Smooth muscle cell (in vitro differentiated cells): ENCODE measurements at regions not wholly inside any gene's neighbourhood (a gene's known extent, or its start where the extent isn't known, plus 50 kb on each side); places are given as distances from the start of the nearest gene placed in this dataset.

Experiments used
- DNase-seq: peaks from one replicate; lab custom pipeline; 2025; ENCODE audit not compliant: unreplicated experiment; lab: John Stamatoyannopoulos, UW
- H2AFZ ChIP-seq: fragments of 200-600 bp; sonication (generic); 2 replicates; pipeline ENCODE4 v1.6.0; 2016; ENCODE audit warnings: antibody characterized with exemption, low read depth, mild to moderate bottlenecking
- H3F3A ChIP-seq: fragments of 200-600 bp; sonication (generic); 2 replicates; pipeline ENCODE4 v1.6.0; 2017; ENCODE audit warnings: antibody characterized with exemption, low read depth
- H3K27ac ChIP-seq: fragments of 200-600 bp; sonication (generic); 2 replicates; pipeline ENCODE4 v1.5.1; 2016; ENCODE audit warnings: low read depth, mild to moderate bottlenecking
- H3K27me3 ChIP-seq: fragments of 200-600 bp; sonication (generic); 2 replicates; pipeline ENCODE4 v1.6.1; 2016; ENCODE audit warnings: low read depth, mild to moderate bottlenecking
- H3K36me3 ChIP-seq: fragments of 200-600 bp; sonication (generic); 2 replicates; pipeline ENCODE4 v1.5.1; 2016; ENCODE audit warnings: low read depth
- H3K4me1 ChIP-seq: fragments of 200-600 bp; sonication (generic); 2 replicates; pipeline ENCODE4 v1.5.1; 2016; ENCODE audit warnings: low read depth
- H3K4me2 ChIP-seq: fragments of 200-600 bp; sonication (generic); 2 replicates; pipeline ENCODE4 v1.6.0; 2016; ENCODE audit warnings: mild to moderate bottlenecking
- H3K4me3 ChIP-seq: fragments of 200-600 bp; sonication (generic); 2 replicates; pipeline ENCODE4 v1.5.1; 2016; ENCODE audit warnings: mild to moderate bottlenecking
- H3K79me2 ChIP-seq: fragments of 200-600 bp; sonication (generic); 2 replicates; pipeline ENCODE4 v1.6.0; 2016; ENCODE audit warnings: low read depth, mild to moderate bottlenecking
- H3K9ac ChIP-seq: fragments of 200-600 bp; sonication (generic); 2 replicates; pipeline ENCODE4 v1.6.0; 2016; ENCODE audit warnings: low read depth
- H3K9me3 ChIP-seq: fragments of 200-600 bp; sonication (generic); replicated peaks from 2 replicates; pipeline ENCODE4 v1.5.1; 2016; ENCODE audit warnings: low read depth
- H4K20me1 ChIP-seq: fragments of 200-600 bp; sonication (generic); 2 replicates; pipeline ENCODE4 v1.6.0; 2016; ENCODE audit warnings: low read depth
- CTCF ChIP-seq: fragments of 200-600 bp; sonication (generic); IDR thresholded peaks from 2 replicates; pipeline ENCODE4 v1.5.1; 2017; ENCODE audit warnings: borderline replicate concordance, mild to moderate bottlenecking, antibody characterized with exemption; ENCODE audit not compliant: insufficient read depth, poor library complexity, severe bottlenecking
- WGBS: methylation state at CpG from one replicate; pipeline ENCODE4 v1.1.7; 2016; ENCODE audit warnings: low lambda C conversion rate; 5-methylcytosine and 5-hydroxymethylcytosine counted together

GRCh38 chr1:87887100-87887499, 558.4 kb downstream of the LMO4 start:
- Histone ChIP-seq H3K4me2 (no peak overlapping the region), H3K27me3 (no peaks in the 10 kb centered on the region), H4K20me1 (no peaks in the 10 kb centered on the region), H3K9me3 (no peaks in the 10 kb centered on the region), H3F3A (no peaks in the 10 kb centered on the region), H3K4me3 (no peak overlapping the region), H3K36me3 (no peaks in the 10 kb centered on the region), H2AFZ (no peak overlapping the region), H3K9ac (no peak overlapping the region), H3K79me2 (no peaks in the 10 kb centered on the region), H3K27ac (no peak overlapping the region), H3K4me1 (no peaks in the 10 kb centered on the region)
- WGBS = 94% methylated on average over 1 of the region's 1 CpG
- TF ChIP-seq CTCF = no peak
- DNase-seq = no peak

GRCh38 chr1:87888446-87888845, 559.8 kb downstream of the LMO4 start:
- Histone ChIP-seq H3K9ac (no peak overlapping the region), H3K4me1 (no peaks in the 10 kb centered on the region), H2AFZ (no peak overlapping the region), H3K4me3 (no peak overlapping the region), H3K4me2 (no peak overlapping the region), H3K27me3 (no peaks in the 10 kb centered on the region), H3K27ac (no peak overlapping the region), H3K9me3 (no peaks in the 10 kb centered on the region), H3K79me2 (no peaks in the 10 kb centered on the region), H3K36me3 (no peaks in the 10 kb centered on the region), H4K20me1 (no peaks in the 10 kb centered on the region), H3F3A (no peaks in the 10 kb centered on the region)
- no peak for TF ChIP-seq CTCF
- WGBS = 32% methylated on average over 2 of the region's 2 CpGs
- no peak for DNase-seq

- Histone ChIP-seq H3K4me3 (no peak overlapping the region), H3K27ac (no peak overlapping the region), H3K36me3 (no peaks in the 10 kb centered on the region), H3F3A (peaks cover 5% of the 10 kb centered on the region), H3K79me2 (no peaks in the 10 kb centered on the region), H2AFZ (no peak overlapping the region), H4K20me1 (no peaks in the 10 kb centered on the region), H3K4me1 (peaks cover 3% of the 10 kb centered on the region), H3K9ac (no peak overlapping the region), H3K9me3 (no peaks in the 10 kb centered on the region), H3K4me2 (no peak overlapping the region), H3K27me3 (no peaks in the 10 kb centered on the region)
- TF ChIP-seq CTCF = no peak
- 94% methylated on average over 1 of the region's 1 CpG for WGBS
- DNase-seq = no peak
These were observed 565.4 kb downstream of the LMO4 start for GRCh38 chr1:87894062-87894461.

GRCh38 chr1:87897481-87897880, 568.8 kb downstream of the LMO4 start:
- Histone ChIP-seq H3K27ac (no peak overlapping the region), H2AFZ (no peak overlapping the region), H3F3A (peaks cover 8% of the 10 kb centered on the region), H3K4me3 (no peak overlapping the region), H3K79me2 (no peaks in the 10 kb centered on the region), H3K9me3 (no peaks in the 10 kb centered on the region), H3K9ac (no peak overlapping the region), H3K36me3 (no peaks in the 10 kb centered on the region), H4K20me1 (no peaks in the 10 kb centered on the region), H3K27me3 (no peaks in the 10 kb centered on the region), H3K4me2 (peak overlapping the region; percentile 59), H3K4me1 (peaks cover 4% of the 10 kb centered on the region)
- 66% methylated on average over 1 of the region's 1 CpG for WGBS
- no peak for TF ChIP-seq CTCF
- DNase-seq = no peak
